H9 (cell line): ENCODE measurements at regions not wholly inside any gene's neighbourhood (a gene's known extent, or its start where the extent isn't known, plus 50 kb on each side); places are given as distances from the start of the nearest gene placed in this dataset.

Source experiments
- DNase-seq: peaks from one replicate; pipeline ENCODE4 v3.0.0-alpha.2; 2017
- H2AFZ ChIP-seq: one replicate; pipeline ENCODE4 v1.6.1; 2013; ENCODE audit warnings: mild to moderate bottlenecking, low read length, control low read depth, moderate library complexity
- H2AK5ac ChIP-seq: 2 replicates; pipeline ENCODE4 v1.6.1; 2013; ENCODE audit warnings: low read length, control low read depth, mixed read lengths; ENCODE audit not compliant: insufficient read length
- H2BK120ac ChIP-seq: one replicate; pipeline ENCODE4 v1.6.1; 2013; ENCODE audit warnings: low read depth, mild to moderate bottlenecking, low read length, control low read depth, inconsistent platforms; ENCODE audit not compliant: poor library complexity, severe bottlenecking
- H2BK12ac ChIP-seq: 2 replicates; pipeline ENCODE4 v1.6.1; 2013; ENCODE audit warnings: low read length, control low read depth, mixed read lengths, low read depth; ENCODE audit not compliant: insufficient read length
- H2BK15ac ChIP-seq: 2 replicates; pipeline ENCODE4 v1.6.1; 2013; ENCODE audit warnings: low read depth, low read length, control low read depth
- H2BK20ac ChIP-seq: one replicate; pipeline ENCODE4 v1.6.1; 2013; ENCODE audit warnings: low read depth, mild to moderate bottlenecking, low read length, control low read depth, inconsistent platforms; ENCODE audit not compliant: poor library complexity, severe bottlenecking
- H2BK5ac ChIP-seq: 2 replicates; pipeline ENCODE4 v1.6.1; 2013; ENCODE audit warnings: low read length, control low read depth, mixed read lengths; ENCODE audit not compliant: insufficient read length
- H3K14ac ChIP-seq: 2 replicates; pipeline ENCODE4 v1.6.1; 2013; ENCODE audit warnings: low read length, control low read depth; ENCODE audit not compliant: insufficient read depth
- H3K18ac ChIP-seq: 2 replicates; pipeline ENCODE4 v1.6.1; 2013; ENCODE audit warnings: low read depth, mild to moderate bottlenecking, mixed read lengths, low read length, control low read depth; ENCODE audit not compliant: insufficient read length
- H3K23ac ChIP-seq: 2 replicates; pipeline ENCODE4 v1.6.1; 2013; ENCODE audit warnings: low read length, control low read depth, mixed read lengths, low read depth; ENCODE audit not compliant: insufficient read length
- H3K23me2 ChIP-seq: 2 replicates; pipeline ENCODE4 v1.6.1; 2013; ENCODE audit warnings: low read depth, mild to moderate bottlenecking, mixed read lengths, low read length, control low read depth; ENCODE audit not compliant: insufficient read length, poor library complexity, severe bottlenecking
- H3K27ac ChIP-seq: 2 replicates; pipeline ENCODE4 v1.5.1; 2013; ENCODE audit warnings: low read length, control low read depth, mixed read lengths, low read depth; ENCODE audit not compliant: insufficient read length
- H3K27me3 ChIP-seq: 2 replicates; pipeline ENCODE4 v1.6.1; 2013; ENCODE audit warnings: low read length, control low read depth, inconsistent platforms; ENCODE audit not compliant: insufficient read depth
- H3K4ac ChIP-seq: 2 replicates; pipeline ENCODE4 v1.6.1; 2013; ENCODE audit warnings: low read depth, mild to moderate bottlenecking, control low read depth, inconsistent platforms, low read length, moderate library complexity
- H3K4me1 ChIP-seq: 2 replicates; pipeline ENCODE4 v1.6.1; 2013; ENCODE audit warnings: low read length, control low read depth, inconsistent platforms; ENCODE audit not compliant: insufficient read depth
- H3K4me2 ChIP-seq: 2 replicates; pipeline ENCODE4 v1.6.1; 2013; ENCODE audit warnings: low read length, control low read depth, mixed read lengths; ENCODE audit not compliant: insufficient read length, insufficient read depth
- H3K56ac ChIP-seq: 2 replicates; pipeline ENCODE4 v1.6.1; 2013; ENCODE audit warnings: low read depth, mild to moderate bottlenecking, mixed read lengths, low read length, control low read depth; ENCODE audit not compliant: insufficient read length
- H3K79me1 ChIP-seq: 2 replicates; pipeline ENCODE4 v1.6.1; 2013; ENCODE audit warnings: low read depth, mild to moderate bottlenecking, moderate library complexity, low read length, control low read depth, inconsistent platforms; ENCODE audit not compliant: insufficient read depth, poor library complexity, severe bottlenecking
- H3K79me2 ChIP-seq: 2 replicates; pipeline ENCODE4 v1.6.1; 2013; ENCODE audit warnings: low read length, control low read depth, inconsistent platforms; ENCODE audit not compliant: insufficient read depth
- H3K9ac ChIP-seq: 2 replicates; pipeline ENCODE4 v1.6.1; 2013; ENCODE audit warnings: low read length, control low read depth, mixed read lengths; ENCODE audit not compliant: insufficient read length; ENCODE audit errors: extremely low read depth
- H3K9me3 ChIP-seq: one replicate; pipeline ENCODE4 v1.6.1; 2013; ENCODE audit warnings: low read depth, low read length, inconsistent platforms; ENCODE audit not compliant: control insufficient read depth
- H3T11ph ChIP-seq: one replicate; pipeline ENCODE4 v1.6.1; 2013; ENCODE audit warnings: mild to moderate bottlenecking, low read length, control low read depth, inconsistent platforms
- H4K20me1 ChIP-seq: one replicate; pipeline ENCODE4 v1.6.1; 2013; ENCODE audit not compliant: control insufficient read depth, insufficient read length, insufficient read depth
- H4K5ac ChIP-seq: 2 replicates; pipeline ENCODE4 v1.6.1; 2013; ENCODE audit warnings: low read depth, mild to moderate bottlenecking, mixed read lengths, low read length, control low read depth; ENCODE audit not compliant: insufficient read length
- H4K8ac ChIP-seq: replicated peaks from 2 replicates; pipeline ENCODE4 v1.6.1; 2013; ENCODE audit warnings: low read length, control low read depth, mixed read lengths, low read depth; ENCODE audit not compliant: insufficient read length
- H4K91ac ChIP-seq: 2 replicates; pipeline ENCODE4 v1.6.1; 2013; ENCODE audit warnings: low read depth, mild to moderate bottlenecking, moderate library complexity, mixed read lengths, low read length, control low read depth; ENCODE audit not compliant: insufficient read length
- H3K27ac Mint-ChIP-seq, 3 experiments: 2 replicates in 2 of 3; 3 replicates in 1 of 3; pipeline ENCODE4 v1.8.0; 2020 to 2021; ENCODE audit warnings: mixed read lengths in 3 of 3, mild to moderate bottlenecking in 1 of 3, moderate library complexity in 1 of 3
- H3K27me3 Mint-ChIP-seq: 2 replicates; pipeline ENCODE4 v1.8.0; 2021; ENCODE audit warnings: low read depth, mild to moderate bottlenecking, moderate library complexity, mixed read lengths
- H3K36me3 Mint-ChIP-seq, 3 experiments: 2 replicates in 2 of 3; 3 replicates in 1 of 3; pipeline ENCODE4 v1.8.0; 2020 to 2021; ENCODE audit warnings: low read depth in 3 of 3, mixed read lengths in 3 of 3; ENCODE audit not compliant: insufficient read depth in 1 of 3
- H3K4me1 Mint-ChIP-seq, 2 experiments: 2 replicates each; pipeline ENCODE4 v1.8.0; 2020; ENCODE audit warnings: mixed read lengths in 2 of 2
- H3K4me3 Mint-ChIP-seq, 2 experiments: 2 replicates in 1 of 2; 3 replicates in 1 of 2; pipeline ENCODE4 v1.8.0; 2020 to 2021; ENCODE audit warnings: mild to moderate bottlenecking in 2 of 2, mixed read lengths in 2 of 2, moderate library complexity in 1 of 2
- H3K9me3 Mint-ChIP-seq, 2 experiments: 2 replicates in 1 of 2; 3 replicates in 1 of 2; pipeline ENCODE4 v1.8.0; 2020; ENCODE audit warnings: mild to moderate bottlenecking in 2 of 2, mixed read lengths in 2 of 2, moderate library complexity in 1 of 2
- CTCF ChIP-seq: fragments of 200-600 bp; sonication (generic); conservative IDR thresholded peaks from 3 replicates; pipeline ENCODE4 v1.8.0; 2021; ENCODE audit warnings: antibody characterized with exemption, mild to moderate bottlenecking
- WGBS: extraction: QIAGEN DNeasy Blood & Tissue Kit; methylation state at CpG from one replicate; pipeline ENCODE4 v1.1.7; 2013; ENCODE audit warnings: missing lambda C conversion rate, low lambda C conversion rate, mixed read lengths; ENCODE audit not compliant: insufficient read length; ENCODE audit errors: extremely low coverage; 5-methylcytosine and 5-hydroxymethylcytosine counted together

GRCh38 chr10:21279217-21279575, 246.3 kb downstream of the SKIDA1 start:
- H3K4me1 Mint-ChIP-seq, result peaks cover 39 to 48% of the 10 kb centered on the region in 2 experiments
- H3K27ac Mint-ChIP-seq, result 0 out of 7 replicates have a peak overlapping the region, but pooled peaks of 2 of the 3 experiments have one; percentile 28 to 45

More at GRCh38 chr10:21279217-21279575, 246.3 kb downstream of the SKIDA1 start:
- Histone ChIP-seq H2BK15ac (no peak overlapping the region), H4K20me1 (no peaks in the 10 kb centered on the region), H4K91ac (no peak overlapping the region), H3K27ac (no peak overlapping the region), H2BK20ac (no peak overlapping the region), H2BK12ac (no peak overlapping the region), H3K4me1 (peaks cover 8% of the 10 kb centered on the region; the same call in 1 of the 2 replicates), H3K18ac (peak overlapping the region; percentile 21), H4K5ac (no peak overlapping the region), H3K27me3 (no peaks in the 10 kb centered on the region), H3K23ac (no peak overlapping the region), H3K4ac (no peak overlapping the region), H4K8ac (no peak overlapping the region), H3K9ac (no peak overlapping the region), H3K56ac (no peak overlapping the region), H3K9me3 (no peaks in the 10 kb centered on the region), H3K79me1 (no peaks in the 10 kb centered on the region), H2BK120ac (no peak overlapping the region), H2AK5ac (no peak overlapping the region), H2BK5ac (no peak overlapping the region), H3K14ac (no peak overlapping the region), H3K23me2 (no peaks in the 10 kb centered on the region), H2AFZ (no peak overlapping the region), H3K79me2 (no peaks in the 10 kb centered on the region), H3T11ph (peak overlapping the region; percentile 62), H3K4me2 (no peak overlapping the region)
- no peaks in the 10 kb centered on the region for H3K27me3 Mint-ChIP-seq
- TF ChIP-seq CTCF, result no peak
- no CpG with 5 or more reads among the region's 3 CpGs for WGBS
- peaks cover 4 to 8% of the 10 kb centered on the region in 2 experiments; a peak in 4 of 5 replicates for H3K9me3 Mint-ChIP-seq
- 0 out of 5 replicates have a peak overlapping the region, but pooled peaks of 1 of the 2 experiments have one; percentile 23 for H3K4me3 Mint-ChIP-seq
- H3K36me3 Mint-ChIP-seq, result peaks cover 5 to 18% (median 16%) of the 10 kb centered on the region in 3 experiments
- DNase-seq, result no peak
